HG02840 (cell line): ENCODE measurements at regions not wholly inside any gene's neighbourhood (a gene's known extent, or its start where the extent isn't known, plus 50 kb on each side); places are given as distances from the start of the nearest gene placed in this dataset.

Experiments
- ATAC-seq: cut with Tn5 transposase; IDR thresholded peaks from one replicate; pipeline ENCODE4 v1.9.1; 2021; ENCODE audit warnings: mild to moderate bottlenecking, moderate library complexity, moderate number of reproducible peaks; ENCODE audit not compliant: unreplicated experiment, low FRiP score

- ATAC-seq, result no peak
Observed at GRCh38 chr15:98568382-98569017, 79.8 kb upstream of the IGF1R start.

GRCh38 chr15:98570119-98570518 lies 78.2 kb upstream of the IGF1R start:
- ATAC-seq, result no peak

DNA sequence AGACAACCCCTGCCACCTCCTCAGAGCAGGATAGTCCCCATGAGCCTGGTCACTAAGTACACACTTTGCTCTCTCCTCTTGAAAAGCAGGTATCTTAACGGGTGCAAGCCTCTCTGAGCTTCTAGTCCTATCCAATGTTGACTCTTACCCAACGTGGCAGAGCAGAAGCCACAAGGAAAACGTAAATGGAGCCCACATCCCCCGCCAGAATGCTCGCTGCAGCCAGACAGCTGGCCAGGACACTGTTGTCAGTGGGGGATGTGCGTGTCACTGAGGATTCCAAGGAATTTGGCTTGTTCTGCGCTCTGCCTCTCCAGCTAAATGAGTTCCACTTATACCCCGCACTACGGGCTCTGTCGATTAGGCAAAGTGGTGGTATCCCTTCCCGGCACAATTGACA lies 67.8 kb upstream of the IGF1R start:
- ATAC-seq, result no peak

GRCh38 chr15:98581715-98582114 lies 66.6 kb upstream of the IGF1R start:
- ATAC-seq, result no peak

- ATAC-seq, result no peak
Observed at GRCh38 chr15:98582900-98583554, 65.3 kb upstream of the IGF1R start.

DNA sequence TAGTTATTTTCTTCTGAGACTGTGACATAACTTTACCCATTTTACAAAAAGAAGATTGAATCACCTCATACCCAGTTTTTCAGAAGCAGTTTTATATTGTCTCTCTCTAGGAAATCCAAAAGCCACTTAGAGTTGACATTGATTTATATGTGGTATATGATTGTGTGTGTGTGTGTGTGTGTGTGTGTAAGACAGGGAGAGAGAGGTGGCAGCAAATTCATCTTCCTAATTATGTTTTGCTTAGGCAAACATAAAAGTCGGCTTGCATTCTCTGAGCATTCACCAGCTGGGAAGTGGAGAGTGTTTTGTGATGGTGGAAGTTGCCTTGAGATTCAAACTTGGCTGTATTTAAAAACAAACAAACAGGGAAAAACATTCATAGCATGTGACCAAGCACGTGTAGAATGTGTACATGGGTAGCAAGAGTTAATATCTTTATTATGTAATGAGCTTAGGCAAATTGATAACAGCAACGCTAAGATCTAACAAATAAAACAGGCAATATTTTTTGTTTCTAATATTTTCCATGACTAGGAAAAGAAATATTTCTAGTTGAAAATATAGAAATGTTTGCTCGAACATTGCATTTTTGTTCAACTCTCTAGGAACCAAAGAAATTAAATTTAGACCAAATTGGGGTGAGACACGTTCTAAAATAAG lies 64.4 kb upstream of the IGF1R start:
- no peak for ATAC-seq

DNA sequence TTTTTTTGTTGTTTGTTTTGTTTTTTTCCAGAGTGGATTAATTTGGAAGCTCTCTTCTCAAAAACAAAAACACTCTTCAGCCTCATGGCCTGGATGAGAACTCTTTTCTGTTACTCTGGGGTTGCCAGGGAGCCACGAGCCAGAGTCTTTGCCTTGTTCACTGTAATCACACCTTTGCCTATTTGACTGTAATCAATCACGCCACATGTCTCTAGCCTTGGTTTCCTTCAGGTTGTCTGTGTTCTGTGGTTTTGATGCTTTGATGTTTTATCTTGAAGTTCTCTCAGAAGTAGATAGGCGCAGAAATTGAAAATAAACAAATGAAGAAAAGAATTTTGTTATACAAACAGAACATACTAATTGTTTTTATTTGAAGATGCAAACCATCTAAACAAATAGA lies 62.3 kb upstream of the IGF1R start:
- ATAC-seq, result no peak

DNA sequence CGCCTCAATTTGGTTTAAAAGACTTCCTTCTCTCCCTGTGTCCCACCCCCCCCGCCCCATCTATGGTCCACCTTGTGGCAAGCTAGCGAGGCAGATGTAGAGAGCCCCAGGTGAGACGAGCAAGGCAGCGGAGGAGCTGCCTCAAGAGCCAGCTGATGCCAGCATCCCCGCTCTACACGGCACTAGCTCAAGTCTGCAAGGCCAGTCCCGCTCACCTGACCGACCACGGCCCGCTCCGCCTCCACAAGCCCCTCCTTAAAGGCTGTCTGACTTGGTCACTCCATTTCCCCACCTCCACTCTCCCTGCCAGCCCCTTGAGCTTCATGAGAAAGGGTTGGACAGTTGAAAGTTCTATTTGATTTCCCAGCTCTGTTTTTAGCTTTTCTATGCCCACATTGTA lies 56.2 kb upstream of the IGF1R start:
- no peak for ATAC-seq

DNA sequence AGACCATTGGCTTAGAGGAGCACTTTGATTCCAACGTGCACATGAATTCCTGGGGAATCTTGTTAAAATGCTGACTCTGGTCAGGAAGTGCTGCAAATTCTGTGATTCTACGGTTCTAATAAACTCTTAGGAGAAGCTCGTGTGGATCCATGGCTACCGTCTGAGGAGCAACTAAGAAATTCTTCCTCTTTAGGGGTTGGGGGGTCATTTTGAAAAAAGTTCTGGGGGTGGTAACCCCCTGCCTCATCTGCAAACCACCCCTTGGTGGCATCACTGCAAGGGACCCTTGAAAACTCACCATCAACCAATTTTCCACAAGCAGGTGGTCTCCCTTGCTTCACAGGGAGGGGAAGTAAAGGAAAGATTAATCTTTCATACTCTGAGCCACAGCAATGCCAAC lies 52.2 kb upstream of the IGF1R start:
- ATAC-seq, result no peak

- no peak for ATAC-seq
Observed at GRCh38 chr15:98596885-98597392, 51.4 kb upstream of the IGF1R start.

DNA sequence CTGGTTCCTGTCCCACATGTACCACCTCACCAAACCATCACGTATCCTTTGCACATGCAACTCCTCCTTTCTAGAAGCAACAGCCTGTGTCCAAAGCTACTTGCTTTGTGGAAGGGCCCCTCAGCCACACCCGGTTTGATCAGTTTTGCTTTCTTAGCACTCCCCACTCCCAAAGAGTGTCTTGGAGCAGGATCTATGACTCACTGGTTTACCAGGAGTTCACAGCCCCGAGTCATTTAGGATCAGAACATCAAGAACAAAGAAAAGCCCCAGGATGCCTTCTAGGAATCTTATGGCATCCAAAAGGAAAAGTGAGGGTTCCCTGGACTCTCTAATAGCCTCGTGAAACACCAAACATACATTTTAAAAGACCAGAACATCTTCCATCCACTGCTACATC lies 50.7 kb upstream of the IGF1R start:
- no peak for ATAC-seq
